Lower leg skin (tissue), 4 donors: ENCODE measurements at regions not wholly inside any gene's neighbourhood (a gene's known extent, or its start where the extent isn't known, plus 50 kb on each side); places are given as distances from the start of the nearest gene placed in this dataset.
A peak's percentile ranks its signal among the peaks of the same experiment; 100 is the strongest.
"Not testable (repeated sequence)": the region's sequence is repeated elsewhere in the genome, so short reads cannot be mapped to it uniquely, and the experiment has no call there.

ENCODE experiments used
- DNase-seq, 2 donors: peaks; one replicate each; pipeline ENCODE4 v3.0.0-alpha.2; 2019; ENCODE audit warnings: low spot score in 2 of 2
- H3K4me3 ChIP-seq: fragments of 200-600 bp; sonication (generic); 2 replicates; pipeline ENCODE4 v1.5.1; 2017; ENCODE audit warnings: mild to moderate bottlenecking, low read depth; ENCODE audit not compliant: poor library complexity, severe bottlenecking
- POLR2A ChIP-seq, 2 donors: fragments of 450-650 bp; IDR thresholded peaks; one replicate each; pipeline ENCODE4 v1.6.1; 2016 to 2017; ENCODE audit warnings: antibody characterized with exemption in 2 of 2, mild to moderate bottlenecking in 1 of 2, moderate library complexity in 1 of 2
- WGBS, 2 donors: methylation state at CpG; one replicate each; pipeline ENCODE4 v1.1.5; 2018; 5-methylcytosine and 5-hydroxymethylcytosine counted together
- intact Hi-C: fragments of 100-400 bp; cut with DNase I; formaldehyde crosslinking; loops from one replicate; pipeline ENCODE4 v1.15.0; 2023; ENCODE audit warnings: low total_unique reads
- TF ChIP-seq, protein P1 (sequence below), 3 donors: fragments of 450-650 bp; IDR thresholded peaks; one replicate each; pipeline ENCODE4 v1.5.1; 2016; ENCODE audit warnings: antibody characterized with exemption in 3 of 3, mild to moderate bottlenecking in 3 of 3, moderate library complexity in 2 of 3

DNA sequence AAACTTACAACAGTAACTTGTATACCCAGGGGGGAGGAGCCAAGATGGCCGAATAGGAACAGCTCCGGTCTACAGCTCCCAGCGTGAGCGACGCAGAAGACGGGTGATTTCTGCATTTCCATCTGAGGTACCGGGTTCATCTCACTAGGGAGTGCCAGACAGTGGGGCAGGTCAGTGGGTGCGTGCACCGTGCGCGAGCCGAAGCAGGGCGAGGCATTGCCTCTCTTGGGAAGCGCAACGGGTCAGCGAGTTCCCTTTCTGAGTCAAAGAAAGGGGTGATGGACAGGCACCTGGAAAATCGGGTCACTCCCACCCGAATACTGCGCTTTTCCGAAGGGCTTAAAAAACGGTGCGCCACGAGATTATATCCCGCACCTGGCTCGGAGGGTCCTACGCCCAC lies 278.8 kb downstream of the FAM47B start:
- intact Hi-C loops, H3K4me3 ChIP-seq, DNase-seq: not testable (repeated sequence)
- WGBS, 2 donors = 87 to 92% methylated on average over 21 to 26 of the region's 26 CpGs

DNA sequence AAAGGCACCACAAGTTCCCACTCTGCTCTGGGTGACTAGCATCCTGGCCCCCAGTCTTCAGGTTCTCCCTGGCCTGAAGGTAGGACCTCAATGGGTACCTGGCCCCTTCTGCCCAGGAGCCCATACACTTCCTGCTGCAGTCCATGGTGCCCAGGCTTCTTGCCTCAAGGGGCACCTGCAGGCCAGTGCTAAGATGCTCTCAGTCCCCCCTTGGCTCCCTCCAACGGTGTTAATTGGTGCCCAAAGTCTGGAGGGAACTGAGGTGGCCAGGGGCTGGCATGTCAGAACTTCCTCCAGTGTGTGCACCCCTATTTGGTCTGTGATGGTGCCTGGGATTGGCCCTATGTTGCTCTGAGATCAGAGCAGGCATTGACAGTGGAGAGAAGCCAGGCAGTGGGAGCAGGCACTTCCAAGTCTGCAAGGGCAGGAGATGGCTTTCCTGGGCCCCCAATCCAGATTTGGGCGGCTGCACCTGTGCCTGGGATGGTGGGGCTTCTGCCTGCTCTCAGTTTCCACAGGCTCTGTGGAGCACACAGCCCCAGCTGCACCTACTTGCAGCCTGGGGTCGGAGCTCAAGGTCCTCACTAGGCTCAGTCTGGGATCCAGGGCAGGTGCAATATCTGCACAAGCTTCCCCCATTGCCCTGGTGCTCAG lies 301.6 kb downstream of the FAM47B start:
- DNase-seq = peak in 1 of 2 donors; percentile 70
- TF ChIP-seq, protein P1, sequence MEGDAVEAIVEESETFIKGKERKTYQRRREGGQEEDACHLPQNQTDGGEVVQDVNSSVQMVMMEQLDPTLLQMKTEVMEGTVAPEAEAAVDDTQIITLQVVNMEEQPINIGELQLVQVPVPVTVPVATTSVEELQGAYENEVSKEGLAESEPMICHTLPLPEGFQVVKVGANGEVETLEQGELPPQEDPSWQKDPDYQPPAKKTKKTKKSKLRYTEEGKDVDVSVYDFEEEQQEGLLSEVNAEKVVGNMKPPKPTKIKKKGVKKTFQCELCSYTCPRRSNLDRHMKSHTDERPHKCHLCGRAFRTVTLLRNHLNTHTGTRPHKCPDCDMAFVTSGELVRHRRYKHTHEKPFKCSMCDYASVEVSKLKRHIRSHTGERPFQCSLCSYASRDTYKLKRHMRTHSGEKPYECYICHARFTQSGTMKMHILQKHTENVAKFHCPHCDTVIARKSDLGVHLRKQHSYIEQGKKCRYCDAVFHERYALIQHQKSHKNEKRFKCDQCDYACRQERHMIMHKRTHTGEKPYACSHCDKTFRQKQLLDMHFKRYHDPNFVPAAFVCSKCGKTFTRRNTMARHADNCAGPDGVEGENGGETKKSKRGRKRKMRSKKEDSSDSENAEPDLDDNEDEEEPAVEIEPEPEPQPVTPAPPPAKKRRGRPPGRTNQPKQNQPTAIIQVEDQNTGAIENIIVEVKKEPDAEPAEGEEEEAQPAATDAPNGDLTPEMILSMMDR (IDR thresholded peaks at IDR 0.05) = no peak
- TF ChIP-seq POLR2A (IDR thresholded peaks at IDR 0.05) = no peak
- 61 to 80% methylated on average over 1 to 3 of the region's 3 CpGs for WGBS, 2 donors
- no peak overlapping the region for H3K4me3 ChIP-seq
- intact Hi-C loops = no loop called here

DNA sequence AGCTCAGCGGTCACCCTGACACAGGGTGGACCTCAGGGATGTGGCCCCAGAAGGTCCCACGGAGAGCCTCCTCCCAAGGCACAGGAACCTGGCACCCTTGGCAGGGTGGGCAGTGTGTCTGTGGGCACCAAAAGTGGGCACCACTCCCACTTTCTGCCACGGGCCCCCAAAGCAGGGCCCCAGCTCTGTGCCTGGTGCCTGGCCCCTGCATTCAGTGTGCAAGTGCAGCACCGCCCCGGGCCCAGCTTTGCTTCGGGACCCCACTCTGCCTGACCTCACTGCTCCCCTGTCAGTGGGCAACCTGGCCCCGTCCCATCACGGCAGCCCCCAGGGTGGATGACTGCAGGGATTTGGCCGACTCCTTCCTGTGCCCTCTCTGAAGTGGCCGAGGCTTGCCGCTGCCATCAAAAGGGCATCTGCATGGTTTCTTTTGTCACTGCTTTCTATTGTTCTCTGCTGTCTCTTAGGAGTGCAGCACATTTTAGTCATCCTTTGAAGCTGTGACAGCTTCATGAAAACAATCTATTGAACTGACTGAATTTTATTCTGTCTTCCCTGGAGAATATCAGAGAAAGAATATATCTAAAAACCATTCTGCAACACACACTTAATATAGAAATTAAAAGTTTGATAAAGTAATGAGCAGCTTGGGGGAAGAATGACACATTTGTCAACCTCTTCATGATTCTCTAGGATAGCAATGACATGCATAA lies 302.4 kb downstream of the FAM47B start:
- no peak for DNase-seq
- TF ChIP-seq, protein P1 (IDR thresholded peaks at IDR 0.05) = no peak
- no peak for TF ChIP-seq POLR2A (IDR thresholded peaks at IDR 0.05)
- no peak overlapping the region for H3K4me3 ChIP-seq
- 79 to 89% methylated on average over 5 to 11 of the region's 11 CpGs for WGBS, 2 donors
- intact Hi-C loops = no loop called here

DNA sequence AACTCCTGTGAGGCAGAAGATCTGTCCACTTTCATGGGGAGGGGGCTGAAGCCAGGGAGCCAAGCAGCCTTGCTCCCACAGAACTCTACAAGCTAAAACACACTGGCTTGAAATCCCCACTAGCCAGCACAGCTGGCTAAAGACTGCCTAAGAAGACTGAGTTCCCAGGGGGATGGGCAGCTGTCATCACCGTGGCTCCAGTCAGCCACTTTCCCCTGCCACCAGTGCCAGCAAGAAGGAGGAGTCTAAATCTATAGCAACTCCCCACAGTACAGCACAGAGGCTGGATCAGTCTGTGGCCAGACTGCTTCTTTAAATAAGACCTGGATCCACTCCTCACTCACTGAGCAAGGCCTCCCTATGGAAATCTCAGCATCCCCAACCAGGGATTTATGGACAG lies 308.6 kb downstream of the FAM47B start:
- TF ChIP-seq, protein P1 (IDR thresholded peaks at IDR 0.05) = no peak
- TF ChIP-seq POLR2A (IDR thresholded peaks at IDR 0.05) = no peak
- DNase-seq = no peak
- intact Hi-C loops = no loop called here
- no peak overlapping the region for H3K4me3 ChIP-seq
- whole genome bisulfite sequencing, 2 donors = 0 to 44% methylated on average over 1 of the region's 1 CpG

DNA sequence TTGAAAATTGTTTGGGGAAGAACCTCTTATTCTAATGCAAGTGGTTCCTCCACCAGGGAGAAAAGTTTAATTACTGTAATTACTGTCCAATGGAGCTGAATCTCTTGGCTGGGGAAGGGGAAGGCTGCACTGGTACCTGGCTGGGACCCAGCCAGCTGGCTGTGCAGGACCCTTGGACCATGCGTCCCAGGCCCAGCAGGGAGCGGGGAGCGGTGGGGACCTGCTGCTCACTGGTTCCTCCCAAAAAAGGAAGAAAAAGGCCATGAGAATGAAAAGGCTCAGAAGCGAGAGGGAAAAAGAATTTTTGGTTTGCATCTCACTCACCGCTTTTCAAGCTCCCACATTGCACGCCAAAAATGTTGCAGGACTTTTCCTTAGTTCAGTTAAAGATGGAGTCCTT lies 333.5 kb downstream of the FAM47B start:
- no peak for DNase-seq
- intact Hi-C loops = no loop called here
- H3K4me3 ChIP-seq = no peak overlapping the region
- 77 to 87% methylated on average over 6 of the region's 6 CpGs for whole genome bisulfite sequencing, 2 donors
- TF ChIP-seq, protein P1 (IDR thresholded peaks at IDR 0.05) = no peak
- TF ChIP-seq POLR2A (IDR thresholded peaks at IDR 0.05) = no peak

DNA sequence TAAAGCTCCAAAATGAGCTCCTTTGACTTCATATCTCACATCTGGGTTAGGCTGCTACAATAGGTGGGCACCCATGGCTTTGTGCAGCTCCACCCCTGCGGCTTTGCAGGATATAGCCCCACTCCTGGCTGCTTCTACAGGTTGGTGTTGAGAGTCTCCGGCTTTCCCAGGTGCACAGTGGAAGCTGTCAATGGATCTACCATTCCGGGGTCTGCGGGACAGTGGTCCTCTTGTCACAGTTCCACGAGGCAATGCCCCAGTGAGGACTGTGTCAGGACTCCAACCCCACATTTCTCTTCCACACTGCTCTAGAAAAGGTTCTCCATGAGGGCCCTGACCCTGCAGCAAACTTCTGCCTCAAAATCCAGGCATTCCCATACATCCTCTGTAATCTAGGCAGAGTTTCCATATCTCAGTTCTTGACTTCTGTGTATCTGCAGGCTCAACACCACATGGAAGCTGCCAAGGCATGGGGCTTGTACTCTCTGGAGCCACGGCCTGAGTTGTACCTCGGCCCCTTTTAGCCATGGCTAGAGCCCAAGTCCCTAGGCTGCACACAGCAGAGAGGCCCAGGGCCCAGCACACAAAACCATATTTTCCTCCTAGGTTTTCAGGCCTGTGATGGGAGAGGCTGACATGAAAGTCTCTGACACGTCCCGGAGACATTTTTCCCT lies 342.8 kb downstream of the FAM47B start:
- 67 to 87% methylated on average over 3 to 9 of the region's 9 CpGs for WGBS, 2 donors
- no peak for DNase-seq
- H3K4me3 ChIP-seq = no peak overlapping the region
- intact Hi-C loops = no loop called here
- no peak for TF ChIP-seq POLR2A (IDR thresholded peaks at IDR 0.05)
- TF ChIP-seq, protein P1 (IDR thresholded peaks at IDR 0.05) = no peak
